WTC11 (cell line): ENCODE measurements at regions not wholly inside any gene's neighbourhood (a gene's known extent, or its start where the extent isn't known, plus 50 kb on each side); places are given as distances from the start of the nearest gene placed in this dataset.

ENCODE experiments used
- CTCF ChIP-seq: fragments of 200-600 bp; IDR thresholded peaks from 2 replicates; pipeline ENCODE4 v1.8.0; 2022; ENCODE audit warnings: antibody characterized with exemption
- FOXJ3 ChIP-seq: sonication (generic); formaldehyde crosslinking; IDR thresholded peaks from 2 replicates; pipeline ENCODE4 v1.9.0; 2021; ENCODE audit warnings: missing genetic modification reagents, mild to moderate bottlenecking, borderline replicate concordance
- GABPB1 ChIP-seq: sonication (generic); formaldehyde crosslinking; IDR thresholded peaks from 2 replicates; pipeline ENCODE4 v1.8.1; 2023; ENCODE audit warnings: mild to moderate bottlenecking, missing genetic modification reagents
- IRF2 ChIP-seq: sonication (generic); formaldehyde crosslinking; IDR thresholded peaks from 2 replicates; pipeline ENCODE4 v1.8.0; 2022; ENCODE audit warnings: low read depth, missing genetic modification reagents, borderline replicate concordance
- JAZF1 ChIP-seq: fragments of 250-450 bp; sonication (Bioruptor Pico); IDR thresholded peaks from 2 replicates; pipeline ENCODE4 v1.9.0; 2021; ENCODE audit warnings: moderate library complexity, mild to moderate bottlenecking, inconsistent platforms
- MYBL2 ChIP-seq: sonication (generic); formaldehyde crosslinking; IDR thresholded peaks from 2 replicates; pipeline ENCODE4 v1.8.1; 2023; ENCODE audit warnings: mild to moderate bottlenecking, moderate library complexity, missing genetic modification reagents
- TCF7 ChIP-seq: sonication (generic); formaldehyde crosslinking; IDR thresholded peaks from 2 replicates; pipeline ENCODE4 v1.8.0; 2022; ENCODE audit warnings: mild to moderate bottlenecking, low read depth, missing genetic modification reagents, moderate library complexity
- TEAD1 ChIP-seq: sonication (generic); formaldehyde crosslinking; IDR thresholded peaks from 2 replicates; pipeline ENCODE4 v1.8.0; 2022; ENCODE audit warnings: mild to moderate bottlenecking, missing genetic modification reagents
- USF2 ChIP-seq: sonication (generic); formaldehyde crosslinking; IDR thresholded peaks from 2 replicates; pipeline ENCODE4 v1.8.1; 2023; ENCODE audit warnings: mild to moderate bottlenecking, missing genetic modification reagents, moderate library complexity
- ZNF512 ChIP-seq: sonication (generic); formaldehyde crosslinking; IDR thresholded peaks from 2 replicates; pipeline ENCODE4 v1.8.1; 2022; ENCODE audit warnings: missing genetic modification reagents, borderline replicate concordance
- ZNF671 ChIP-seq: fragments of 250-450 bp; sonication (Bioruptor Pico); IDR thresholded peaks from 2 replicates; pipeline ENCODE4 v1.8.0; 2021; ENCODE audit warnings: mild to moderate bottlenecking

GRCh38 chr20:4322499-4322898, 73.4 kb upstream of the ADRA1D start:
- no peak for TF ChIP-seq MYBL2 (CRISPR knock-in tag)
- TF ChIP-seq TEAD1 (CRISPR knock-in tag): no peak
- no peak for TF ChIP-seq JAZF1 (CRISPR knock-in tag)
- TF ChIP-seq USF2 (CRISPR knock-in tag): no peak
- no peak for TF ChIP-seq CTCF
- TF ChIP-seq IRF2: no peak
- no peak for TF ChIP-seq ZNF671 (CRISPR knock-in tag)
- TF ChIP-seq GABPB1 (CRISPR knock-in tag): no peak
- no peak for TF ChIP-seq TCF7 (CRISPR knock-in tag)
- TF ChIP-seq ZNF512 (CRISPR knock-in tag): no peak
- no peak for TF ChIP-seq FOXJ3
